SK-N-SH treated with all-trans-retinoic acid at 6 μM for 48 hours (cell line): ENCODE measurements at regions not wholly inside any gene's neighbourhood (a gene's known extent, or its start where the extent isn't known, plus 50 kb on each side); places are given as distances from the start of the nearest gene placed in this dataset.

Experiments used
- ARNTL ChIP-seq: fragments of 450-650 bp; formaldehyde crosslinking; IDR thresholded peaks from 2 replicates; pipeline ENCODE4 v1.5.0; 2020; ENCODE audit warnings: low read depth, mild to moderate bottlenecking, moderate library complexity, borderline replicate concordance
- RARB ChIP-seq: fragments of 250-450 bp; sonication (Bioruptor Pico); IDR thresholded peaks from 2 replicates; pipeline ENCODE4 v1.8.0; 2021; ENCODE audit warnings: mild to moderate bottlenecking, moderate library complexity
- TCF4 ChIP-seq: fragments of 250-450 bp; sonication (Bioruptor Pico); IDR thresholded peaks from 2 replicates; pipeline ENCODE4 v1.8.0; 2021; ENCODE audit warnings: mild to moderate bottlenecking, moderate library complexity, borderline replicate concordance
- ZC3H10 ChIP-seq: fragments of 250-450 bp; sonication (Bioruptor Pico); IDR thresholded peaks from 2 replicates; pipeline ENCODE4 v1.5.1; 2021; ENCODE audit warnings: mild to moderate bottlenecking, moderate library complexity
- TF ChIP-seq, protein P1 (sequence below): fragments of 250-450 bp; sonication (Bioruptor Pico); IDR thresholded peaks from 2 replicates; pipeline ENCODE4 v1.5.1; 2020; ENCODE audit warnings: low read depth, mild to moderate bottlenecking, moderate library complexity
- TF ChIP-seq, protein P2 (sequence below): fragments of 250-450 bp; sonication (Bioruptor Pico); IDR thresholded peaks from 2 replicates; pipeline ENCODE4 v1.8.0; 2020; ENCODE audit warnings: mild to moderate bottlenecking, moderate library complexity, borderline replicate concordance
- TF ChIP-seq, protein P3 (sequence below): fragments of 250-450 bp; sonication (Bioruptor Pico); IDR thresholded peaks from 2 replicates; pipeline ENCODE4 v1.5.1; 2021; ENCODE audit warnings: mild to moderate bottlenecking, moderate library complexity

DNA sequence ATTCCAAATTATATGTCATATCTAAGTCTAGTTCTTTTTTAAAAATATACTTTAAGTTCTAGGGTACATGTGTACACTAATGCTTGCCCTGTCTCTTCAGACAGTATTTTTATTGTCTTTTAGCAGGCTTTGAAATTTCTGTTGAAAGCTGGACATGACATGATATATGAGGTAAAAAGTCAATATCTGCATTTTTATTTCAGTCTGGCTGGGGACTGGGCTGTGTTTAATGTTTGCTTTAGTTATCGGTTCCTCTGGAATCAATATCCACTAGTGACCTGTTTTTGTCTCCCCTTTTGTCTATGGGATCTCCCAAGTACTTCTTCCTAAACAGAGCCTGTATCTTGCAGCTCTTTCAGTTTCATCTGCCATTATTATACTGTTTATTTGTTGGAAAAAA is 786.2 kb upstream of the GJE1 start:
- TF ChIP-seq, protein P1, sequence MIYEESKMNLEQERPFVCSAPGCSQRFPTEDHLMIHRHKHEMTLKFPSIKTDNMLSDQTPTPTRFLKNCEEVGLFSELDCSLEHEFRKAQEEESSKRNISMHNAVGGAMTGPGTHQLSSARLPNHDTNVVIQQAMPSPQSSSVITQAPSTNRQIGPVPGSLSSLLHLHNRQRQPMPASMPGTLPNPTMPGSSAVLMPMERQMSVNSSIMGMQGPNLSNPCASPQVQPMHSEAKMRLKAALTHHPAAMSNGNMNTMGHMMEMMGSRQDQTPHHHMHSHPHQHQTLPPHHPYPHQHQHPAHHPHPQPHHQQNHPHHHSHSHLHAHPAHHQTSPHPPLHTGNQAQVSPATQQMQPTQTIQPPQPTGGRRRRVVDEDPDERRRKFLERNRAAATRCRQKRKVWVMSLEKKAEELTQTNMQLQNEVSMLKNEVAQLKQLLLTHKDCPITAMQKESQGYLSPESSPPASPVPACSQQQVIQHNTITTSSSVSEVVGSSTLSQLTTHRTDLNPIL (CRISPR knock-in tag): no peak
- TF ChIP-seq RARB (CRISPR knock-in tag) (no peak), ZC3H10 (CRISPR knock-in tag) (no peak), TCF4 (CRISPR knock-in tag) (no peak), ARNTL (CRISPR knock-in tag) (no peak)
- TF ChIP-seq, protein P2, sequence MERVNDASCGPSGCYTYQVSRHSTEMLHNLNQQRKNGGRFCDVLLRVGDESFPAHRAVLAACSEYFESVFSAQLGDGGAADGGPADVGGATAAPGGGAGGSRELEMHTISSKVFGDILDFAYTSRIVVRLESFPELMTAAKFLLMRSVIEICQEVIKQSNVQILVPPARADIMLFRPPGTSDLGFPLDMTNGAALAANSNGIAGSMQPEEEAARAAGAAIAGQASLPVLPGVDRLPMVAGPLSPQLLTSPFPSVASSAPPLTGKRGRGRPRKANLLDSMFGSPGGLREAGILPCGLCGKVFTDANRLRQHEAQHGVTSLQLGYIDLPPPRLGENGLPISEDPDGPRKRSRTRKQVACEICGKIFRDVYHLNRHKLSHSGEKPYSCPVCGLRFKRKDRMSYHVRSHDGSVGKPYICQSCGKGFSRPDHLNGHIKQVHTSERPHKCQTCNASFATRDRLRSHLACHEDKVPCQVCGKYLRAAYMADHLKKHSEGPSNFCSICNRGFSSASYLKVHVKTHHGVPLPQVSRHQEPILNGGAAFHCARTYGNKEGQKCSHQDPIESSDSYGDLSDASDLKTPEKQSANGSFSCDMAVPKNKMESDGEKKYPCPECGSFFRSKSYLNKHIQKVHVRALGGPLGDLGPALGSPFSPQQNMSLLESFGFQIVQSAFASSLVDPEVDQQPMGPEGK (CRISPR knock-in tag): no peak
- TF ChIP-seq, protein P3, sequence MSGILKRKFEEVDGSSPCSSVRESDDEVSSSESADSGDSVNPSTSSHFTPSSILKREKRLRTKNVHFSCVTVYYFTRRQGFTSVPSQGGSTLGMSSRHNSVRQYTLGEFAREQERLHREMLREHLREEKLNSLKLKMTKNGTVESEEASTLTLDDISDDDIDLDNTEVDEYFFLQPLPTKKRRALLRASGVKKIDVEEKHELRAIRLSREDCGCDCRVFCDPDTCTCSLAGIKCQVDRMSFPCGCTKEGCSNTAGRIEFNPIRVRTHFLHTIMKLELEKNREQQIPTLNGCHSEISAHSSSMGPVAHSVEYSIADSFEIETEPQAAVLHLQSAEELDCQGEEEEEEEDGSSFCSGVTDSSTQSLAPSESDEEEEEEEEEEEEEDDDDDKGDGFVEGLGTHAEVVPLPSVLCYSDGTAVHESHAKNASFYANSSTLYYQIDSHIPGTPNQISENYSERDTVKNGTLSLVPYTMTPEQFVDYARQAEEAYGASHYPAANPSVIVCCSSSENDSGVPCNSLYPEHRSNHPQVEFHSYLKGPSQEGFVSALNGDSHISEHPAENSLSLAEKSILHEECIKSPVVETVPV: no peak
